ENCODE measurements at regions not wholly inside any gene's neighbourhood (a gene's known extent, or its start where the extent isn't known, plus 50 kb on each side); places are given as distances from the start of the nearest gene placed in this dataset.

GRCh38 chr7:47102331-47102841 is 479.5 kb downstream of the TNS3 start:
- CTCF ChIA-PET = no interaction called here
- Histone ChIP-seq H3K4me3 (ENCODE audit: low read length) (no peak overlapping the region), H3K9me3 (ENCODE audit: control insufficient read depth in 1 of 2, insufficient read depth in 1 of 2, low read length in 2 of 2) (peaks cover 0 to 20% of the 10 kb centered on the region in 2 experiments), H3K27me3 (ENCODE audit: control insufficient read depth in 1 of 2, insufficient read depth in 2 of 2, low read length in 2 of 2) (no peaks in the 10 kb centered on the region), H3K36me3 (ENCODE audit: insufficient read depth, low read length) (no peaks in the 10 kb centered on the region), H3K4me1 (ENCODE audit: insufficient read depth, low read length) (no peaks in the 10 kb centered on the region), H3K27ac (ENCODE audit: low read depth in 1 of 2, low read length in 2 of 2) (no peak overlapping the region)
- intact Hi-C loops (cut with DNase I, micrococcal nuclease) = loop anchor here in 1 of 2 experiments (10.0 kb wide), 1 partner anchor 458 kb away; no protein-coding TSS in a partner anchor
- no peak for TF ChIP-seq CTCF (IDR thresholded peaks at IDR 0.05)
- no peak for ATAC-seq (ENCODE audit: poor library complexity)
- Mint-ChIP-seq H3K27me3 (no peaks in the 10 kb centered on the region), H3K9me3 (no peaks in the 10 kb centered on the region), H3K4me3 (no peak overlapping the region), H3K4me1 (ENCODE audit: low read depth) (no peaks in the 10 kb centered on the region), H3K36me3 (ENCODE audit: low read depth) (no peaks in the 10 kb centered on the region), H3K27ac (no peak overlapping the region)
- peak in 1 of 14 experiments; percentile 6 for DNase-seq
- POLR2A ChIA-PET = interaction anchor here (0.6 kb wide), 1 partner anchor 198 kb away, joined by 3 read pairs; no protein-coding TSS in a partner anchor

- ATAC-seq (ENCODE audit: poor library complexity) = no peak
- DNase-seq = no peak
- Mint-ChIP-seq H3K4me3 (no peak overlapping the region), H3K4me1 (ENCODE audit: low read depth) (no peaks in the 10 kb centered on the region), H3K27ac (no peak overlapping the region), H3K27me3 (no peaks in the 10 kb centered on the region), H3K36me3 (ENCODE audit: low read depth) (no peaks in the 10 kb centered on the region), H3K9me3 (no peaks in the 10 kb centered on the region)
- H3K4me1 ChIP-seq (ENCODE audit: insufficient read depth, low read length) = no peaks in the 10 kb centered on the region
- intact Hi-C loops (cut with DNase I, micrococcal nuclease) = loop anchor here in 1 of 2 experiments (10.0 kb wide), 1 partner anchor 456 kb away; no protein-coding TSS in a partner anchor
- TF ChIP-seq CTCF (IDR thresholded peaks at IDR 0.05) = no peak
- peaks cover 0 to 20% of the 10 kb centered on the region in 2 experiments for H3K9me3 ChIP-seq (ENCODE audit: control insufficient read depth in 1 of 2, insufficient read depth in 1 of 2, low read length in 2 of 2)
- H3K27me3 ChIP-seq (ENCODE audit: control insufficient read depth in 1 of 2, insufficient read depth in 2 of 2, low read length in 2 of 2) = no peaks in the 10 kb centered on the region
- H3K4me3 ChIP-seq (ENCODE audit: low read length) = no peak overlapping the region
- POLR2A ChIA-PET = no interaction called here
- CTCF ChIA-PET = no interaction called here
- H3K36me3 ChIP-seq (ENCODE audit: insufficient read depth, low read length) = no peaks in the 10 kb centered on the region
- no peak overlapping the region for H3K27ac ChIP-seq (ENCODE audit: low read depth in 1 of 2, low read length in 2 of 2)
Observed at GRCh38 chr7:47100817-47101435, 481.0 kb downstream of the TNS3 start.

- no peak overlapping the region for H3K27ac Mint-ChIP-seq
- Histone ChIP-seq H3K4me3 (ENCODE audit: low read length) (no peak overlapping the region), H3K4me1 (ENCODE audit: insufficient read depth, low read length) (no peaks in the 10 kb centered on the region), H3K9me3 (ENCODE audit: control insufficient read depth in 1 of 2, insufficient read depth in 1 of 2, low read length in 2 of 2) (peaks cover 0 to 20% of the 10 kb centered on the region in 2 experiments), H3K27ac (ENCODE audit: low read depth in 1 of 2, low read length in 2 of 2) (no peak overlapping the region), H3K27me3 (ENCODE audit: control insufficient read depth in 1 of 2, insufficient read depth in 2 of 2, low read length in 2 of 2) (no peaks in the 10 kb centered on the region), H3K36me3 (ENCODE audit: insufficient read depth, low read length) (no peaks in the 10 kb centered on the region)
- H3K27me3 Mint-ChIP-seq = no peaks in the 10 kb centered on the region
- intact Hi-C loops (cut with DNase I, micrococcal nuclease) = loop anchor here in 1 of 2 experiments (10.0 kb wide), 1 partner anchor 455 kb away; no protein-coding TSS in a partner anchor
- no peaks in the 10 kb centered on the region for H3K9me3 Mint-ChIP-seq
- TF ChIP-seq CTCF (IDR thresholded peaks at IDR 0.05) = no peak
- H3K4me3 Mint-ChIP-seq = no peak overlapping the region
- ATAC-seq (ENCODE audit: poor library complexity) = no peak
- ChIA-PET CTCF (no interaction called here), POLR2A (no interaction called here)
- H3K4me1 Mint-ChIP-seq (ENCODE audit: low read depth) = no peaks in the 10 kb centered on the region
- no peak for DNase-seq
- no peaks in the 10 kb centered on the region for H3K36me3 Mint-ChIP-seq (ENCODE audit: low read depth)
Observed at GRCh38 chr7:47100148-47100816, 481.6 kb downstream of the TNS3 start.

All from CD4-positive, alpha-beta T cell (primary cell).